ENCODE measurements at regions not wholly inside any gene's neighbourhood (a gene's known extent, or its start where the extent isn't known, plus 50 kb on each side); places are given as distances from the start of the nearest gene placed in this dataset.

GRCh38 chr6:22001396-22002027, 295.3 kb downstream of the PRL start:
- Histone ChIP-seq H3K79me2 (ENCODE audit: insufficient read depth, low read depth, low read length) (no peaks in the 10 kb centered on the region), H4K20me1 (ENCODE audit: insufficient read depth, low read length) (no peaks in the 10 kb centered on the region), H3K9me2 (ENCODE audit: insufficient read depth, low read length) (no peaks in the 10 kb centered on the region), H3K4me1 (ENCODE audit: insufficient read depth, low read length, poor library complexity, severe bottlenecking) (no peaks in the 10 kb centered on the region), H2AFZ (ENCODE audit: low read length) (no peak overlapping the region), H3K4me3 (ENCODE audit: low read depth, low read length, poor library complexity, severe bottlenecking) (no peak overlapping the region), H3K9me3 (ENCODE audit: low read length) (no peaks in the 10 kb centered on the region), H3K27ac (ENCODE audit: low read depth, low read length, poor library complexity, severe bottlenecking) (no peak overlapping the region), H3K4me2 (ENCODE audit: low read length) (no peak overlapping the region), H3K36me3 (ENCODE audit: insufficient read depth, low read length) (no peaks in the 10 kb centered on the region)
- no TSS peak for BruUV-seq (replicated peaks)
- intact Hi-C loops (cut with micrococcal nuclease; ENCODE audit: unreplicated experiment), result no loop called here
- no peak for DNase-seq (ENCODE audit: low spot score)
- TF ChIP-seq EZH2phosphoT487 (IDR thresholded peaks at IDR 0.05; ENCODE audit: borderline replicate concordance, low read depth, low read length), result no peak
- TF ChIP-seq CTCF (conservative IDR thresholded peaks at IDR 0.05; ENCODE audit: low read length), result no peak
- POLR2A ChIA-PET, result no interaction called here
- CTCF ChIA-PET (ENCODE audit: unreplicated experiment), result no interaction called here

- no TSS peak for BruUV-seq (replicated peaks)
- DNase-seq (ENCODE audit: low spot score), result no peak
- Histone ChIP-seq H3K9me2 (ENCODE audit: insufficient read depth, low read length) (no peaks in the 10 kb centered on the region), H3K27ac (ENCODE audit: low read depth, low read length, poor library complexity, severe bottlenecking) (no peak overlapping the region), H3K36me3 (ENCODE audit: insufficient read depth, low read length) (no peaks in the 10 kb centered on the region), H2AFZ (ENCODE audit: low read length) (no peak overlapping the region), H3K4me3 (ENCODE audit: low read depth, low read length, poor library complexity, severe bottlenecking) (no peak overlapping the region), H3K4me1 (ENCODE audit: insufficient read depth, low read length, poor library complexity, severe bottlenecking) (no peaks in the 10 kb centered on the region), H4K20me1 (ENCODE audit: insufficient read depth, low read length) (no peaks in the 10 kb centered on the region), H3K79me2 (ENCODE audit: insufficient read depth, low read depth, low read length) (no peaks in the 10 kb centered on the region), H3K9me3 (ENCODE audit: low read length) (no peaks in the 10 kb centered on the region), H3K4me2 (ENCODE audit: low read length) (no peak overlapping the region)
- intact Hi-C loops (cut with micrococcal nuclease; ENCODE audit: unreplicated experiment), result no loop called here
- ChIA-PET CTCF (ENCODE audit: unreplicated experiment) (no interaction called here), POLR2A (interaction anchor here (1.0 kb wide), 1 partner anchor 9 kb away, joined by 3 read pairs; no protein-coding TSS in a partner anchor)
- TF ChIP-seq EZH2phosphoT487 (IDR thresholded peaks at IDR 0.05; ENCODE audit: borderline replicate concordance, low read depth, low read length) (no peak), CTCF (conservative IDR thresholded peaks at IDR 0.05; ENCODE audit: low read length) (no peak)
These were observed 293.5 kb downstream of the PRL start for GRCh38 chr6:22003287-22003686.

- Histone ChIP-seq H3K4me1 (ENCODE audit: insufficient read depth, low read length, poor library complexity, severe bottlenecking) (no peaks in the 10 kb centered on the region), H3K79me2 (ENCODE audit: insufficient read depth, low read depth, low read length) (no peaks in the 10 kb centered on the region), H3K9me3 (ENCODE audit: low read length) (no peaks in the 10 kb centered on the region), H3K4me2 (ENCODE audit: low read length) (no peak overlapping the region), H3K36me3 (ENCODE audit: insufficient read depth, low read length) (no peaks in the 10 kb centered on the region), H3K9me2 (ENCODE audit: insufficient read depth, low read length) (no peaks in the 10 kb centered on the region), H3K4me3 (ENCODE audit: low read depth, low read length, poor library complexity, severe bottlenecking) (no peak overlapping the region), H3K27ac (ENCODE audit: low read depth, low read length, poor library complexity, severe bottlenecking) (no peak overlapping the region), H4K20me1 (ENCODE audit: insufficient read depth, low read length) (no peaks in the 10 kb centered on the region), H2AFZ (ENCODE audit: low read length) (no peak overlapping the region)
- ChIA-PET CTCF (ENCODE audit: unreplicated experiment) (no interaction called here), POLR2A (interaction anchor here (0.6 kb wide), 1 partner anchor 49 kb away, joined by 4 read pairs; no protein-coding TSS in a partner anchor)
- BruUV-seq (replicated peaks), result no TSS peak
- no peak for DNase-seq (ENCODE audit: low spot score)
- no peak for TF ChIP-seq EZH2phosphoT487 (IDR thresholded peaks at IDR 0.05; ENCODE audit: borderline replicate concordance, low read depth, low read length)
- intact Hi-C loops (cut with micrococcal nuclease; ENCODE audit: unreplicated experiment), result no loop called here
These were observed 290.0 kb downstream of the PRL start for GRCh38 chr6:22006795-22007194.
